GM21447 (cell line): ENCODE measurements at regions not wholly inside any gene's neighbourhood (a gene's known extent, or its start where the extent isn't known, plus 50 kb on each side); places are given as distances from the start of the nearest gene placed in this dataset.
"Not testable (repeated sequence)": the region's sequence is repeated elsewhere in the genome, so short reads cannot be mapped to it uniquely, and the experiment has no call there.

Experiments used
- ATAC-seq: cut with Tn5 transposase; IDR thresholded peaks from one replicate; pipeline ENCODE4 v1.9.1; 2021; ENCODE audit not compliant: unreplicated experiment

DNA sequence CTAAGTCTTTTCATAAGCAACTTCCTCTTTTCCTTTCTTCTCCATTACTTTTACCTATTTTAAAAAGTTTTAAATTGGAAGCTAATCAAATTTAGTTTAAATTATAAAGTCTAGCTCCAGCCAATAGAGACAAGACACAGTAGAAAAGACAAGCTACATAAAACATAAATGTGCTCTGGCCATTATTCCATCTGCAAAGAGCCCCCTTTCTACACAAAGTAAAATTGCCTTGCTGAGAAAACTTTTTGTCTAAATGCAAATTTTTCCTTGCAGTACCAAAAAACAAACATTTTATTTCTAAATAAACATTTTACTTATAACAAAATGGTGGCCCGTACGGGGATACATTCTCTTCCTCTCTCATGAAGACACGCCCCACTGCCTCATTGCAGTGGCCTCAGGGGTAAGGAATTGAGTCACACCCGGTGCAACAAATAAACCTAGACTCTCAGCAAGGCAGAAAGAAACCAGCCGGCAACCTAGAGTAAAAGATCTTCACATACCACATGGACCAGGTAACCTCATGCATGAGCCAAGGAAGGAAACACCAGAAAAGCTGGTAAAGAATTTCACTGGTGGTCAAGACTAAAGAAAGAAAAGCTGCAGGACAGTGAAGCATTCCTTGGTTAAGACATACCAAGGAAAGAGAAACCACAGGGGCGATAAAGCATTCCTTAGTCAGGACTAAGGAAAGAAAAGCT is 71.6 kb upstream of the ZNF746 start:
- no peak for ATAC-seq

DNA sequence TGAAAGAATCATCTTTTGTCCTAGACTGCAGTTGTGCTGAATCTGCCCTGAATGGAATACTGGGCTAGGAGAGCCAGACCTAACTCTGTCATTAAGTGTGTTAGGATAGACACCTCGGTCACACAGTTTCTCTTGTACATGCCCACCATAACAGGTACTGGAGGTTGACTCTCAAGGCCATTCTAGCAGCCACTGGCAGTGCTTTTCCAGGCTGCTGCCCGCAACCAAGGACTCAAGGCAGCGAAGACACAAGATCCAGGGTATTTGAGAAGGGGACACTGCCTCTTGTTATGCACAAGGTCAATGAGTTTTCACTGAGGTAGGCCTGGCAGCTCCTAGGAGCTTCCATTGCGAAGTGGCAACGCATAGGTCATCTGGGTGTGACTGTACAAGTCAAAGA is 70.6 kb upstream of the ZNF746 start:
- no peak for ATAC-seq

DNA sequence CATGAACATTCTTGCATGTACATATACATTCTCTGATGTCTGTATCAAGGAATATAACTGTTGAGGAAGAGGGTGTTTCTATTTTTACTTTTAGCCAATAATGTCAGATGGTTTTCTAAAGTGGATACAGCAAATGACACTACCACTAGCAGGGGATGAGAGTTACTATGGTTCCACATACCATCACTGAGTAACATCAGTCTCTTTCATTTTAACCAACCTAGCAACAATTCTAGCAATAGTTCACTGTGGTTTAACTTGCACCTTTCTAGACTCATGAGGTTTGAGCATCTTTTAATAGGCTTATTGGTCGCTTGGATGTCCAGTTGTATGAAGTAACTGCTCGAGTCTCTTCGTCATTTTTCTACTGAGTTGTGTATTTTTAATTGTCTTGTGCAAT is 68.5 kb upstream of the ZNF746 start:
- ATAC-seq = no peak

DNA sequence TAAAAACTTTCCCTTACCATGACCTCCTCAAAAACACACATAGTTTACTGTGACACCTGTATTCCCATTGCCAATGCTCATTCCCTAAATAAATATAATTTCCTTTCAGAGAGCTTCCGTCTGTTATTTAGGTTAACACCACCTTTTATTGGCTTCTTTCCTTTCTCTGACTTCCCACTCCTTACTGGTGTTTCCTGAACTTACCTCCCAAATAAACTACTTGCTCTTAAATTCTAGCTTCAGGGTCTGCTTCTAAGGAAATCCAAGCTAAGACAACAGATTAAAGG is 67.4 kb upstream of the ZNF746 start:
- ATAC-seq = no peak

DNA sequence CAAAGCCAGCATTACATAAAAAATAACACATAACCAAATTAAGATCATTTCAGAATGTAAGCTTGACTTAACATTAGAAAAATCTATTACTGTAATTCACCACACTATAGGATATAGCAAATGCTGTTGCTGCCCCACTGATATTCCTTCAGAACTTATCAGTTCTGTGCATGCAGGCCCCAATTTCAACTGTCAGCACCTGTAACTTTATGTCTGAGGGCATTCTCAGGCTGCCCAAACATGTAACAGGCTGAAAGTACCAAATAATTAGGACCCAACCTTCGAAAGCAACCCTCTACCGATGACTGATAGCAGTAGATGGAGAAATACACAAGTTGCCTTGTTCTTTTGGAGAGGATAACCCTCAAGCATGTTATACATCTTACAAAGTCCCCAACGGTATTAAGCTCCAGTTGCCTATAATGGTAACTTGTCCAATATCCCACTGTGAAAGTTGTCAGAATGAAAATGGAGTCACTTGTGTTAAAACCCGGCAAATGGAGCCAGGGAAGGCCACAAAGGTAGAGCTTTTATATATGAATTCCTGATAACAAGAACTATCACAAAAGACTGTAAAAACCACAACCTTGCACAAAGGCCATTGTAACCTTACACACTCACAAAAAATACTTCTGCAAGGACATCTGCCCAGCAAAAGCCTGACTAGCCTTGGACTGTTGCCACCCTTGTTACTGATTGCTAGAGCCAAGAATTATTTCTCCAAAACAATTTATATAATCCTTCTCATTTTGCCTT is 66.9 kb upstream of the ZNF746 start:
- no peak for ATAC-seq

DNA sequence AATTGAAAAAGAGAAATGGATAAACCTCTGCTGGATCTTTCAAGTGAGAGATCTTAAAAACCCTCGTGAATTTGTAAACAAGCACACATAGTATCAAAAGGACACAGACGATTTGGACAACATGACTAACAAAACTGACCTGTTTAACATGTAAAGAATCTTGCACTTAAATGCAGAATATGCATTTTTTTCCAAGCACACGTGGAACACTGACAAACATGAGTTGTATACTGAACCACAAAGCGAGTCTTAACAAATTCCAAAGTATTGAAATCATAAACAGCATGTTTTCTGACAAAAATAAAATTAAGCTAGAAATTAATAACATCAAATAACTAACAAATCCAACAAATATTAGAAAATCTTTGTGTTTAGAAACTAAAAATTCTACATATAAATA is 65.0 kb upstream of the ZNF746 start:
- no peak for ATAC-seq

DNA sequence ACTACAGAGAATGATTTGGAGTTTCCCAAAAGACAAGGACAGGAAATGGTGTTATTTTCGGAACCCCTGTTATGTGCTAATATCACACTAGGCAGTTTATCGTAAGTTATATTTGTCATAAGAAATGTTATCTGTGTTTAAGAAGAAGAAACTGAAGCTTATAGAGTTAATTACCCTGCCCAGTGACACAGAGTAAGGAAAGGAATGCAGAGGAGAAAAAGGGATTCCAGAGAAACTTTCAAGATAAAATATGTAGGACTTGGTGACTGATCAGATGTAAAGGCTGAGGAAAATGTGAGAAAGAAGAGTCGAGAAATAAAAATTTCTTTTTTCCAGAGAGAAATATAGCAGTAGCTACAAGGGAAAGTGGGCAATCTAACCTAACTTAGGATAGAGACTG is 63.5 kb upstream of the ZNF746 start:
- ATAC-seq = no peak

DNA sequence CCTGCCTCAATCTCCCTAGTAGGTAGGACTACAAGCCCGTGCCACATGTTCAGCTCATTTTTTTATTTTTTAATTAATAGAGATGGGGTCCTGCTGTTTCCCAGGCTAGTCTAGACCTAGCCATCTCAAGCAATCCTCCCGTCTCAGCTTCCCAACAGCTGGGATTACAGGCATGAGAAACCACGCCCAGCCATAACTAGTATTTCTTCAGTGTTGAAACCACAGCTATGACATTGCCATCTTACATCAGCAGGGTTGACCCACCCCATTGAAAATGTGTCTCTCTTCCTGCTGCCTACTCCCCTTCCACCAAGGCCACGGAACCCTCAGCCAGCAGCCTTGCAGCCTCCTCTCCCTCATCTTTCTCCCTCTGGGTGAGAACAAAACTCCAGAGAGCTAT is 62.1 kb upstream of the ZNF746 start:
- ATAC-seq = no peak

DNA sequence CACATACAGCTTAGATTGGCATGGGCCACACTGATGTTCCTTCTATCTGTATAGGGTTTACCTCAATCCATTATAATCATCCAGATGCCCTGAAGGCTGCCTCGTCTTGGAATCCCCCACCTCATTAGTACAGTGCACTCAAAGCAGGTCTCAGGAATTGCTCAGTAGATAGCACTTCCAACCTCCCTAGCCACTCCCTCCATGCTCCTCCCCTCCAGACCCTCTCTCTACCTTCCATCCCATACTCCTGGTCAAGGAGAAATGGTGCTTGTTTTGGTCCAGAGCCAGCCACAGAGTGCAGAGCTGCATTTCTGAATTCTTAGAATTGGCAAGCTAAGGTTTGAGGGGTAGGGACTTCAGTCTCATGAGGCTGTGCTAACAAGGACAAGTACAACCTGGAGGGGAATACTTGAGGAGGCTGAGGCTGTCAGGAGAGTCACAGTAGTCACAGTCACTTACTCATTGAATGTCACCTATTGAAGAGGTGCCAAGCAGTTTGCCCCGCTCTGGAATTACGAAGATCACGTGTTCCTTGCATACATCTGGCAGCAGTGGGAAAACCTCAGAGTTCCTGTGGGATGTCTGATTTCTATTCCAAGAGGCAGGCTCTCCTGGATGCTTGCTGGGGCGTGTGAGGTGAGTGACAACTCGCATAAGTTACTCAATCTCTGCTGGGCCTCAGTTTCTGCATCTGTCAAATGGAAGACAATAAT is 60.7 kb upstream of the ZNF746 start:
- ATAC-seq = no peak

DNA sequence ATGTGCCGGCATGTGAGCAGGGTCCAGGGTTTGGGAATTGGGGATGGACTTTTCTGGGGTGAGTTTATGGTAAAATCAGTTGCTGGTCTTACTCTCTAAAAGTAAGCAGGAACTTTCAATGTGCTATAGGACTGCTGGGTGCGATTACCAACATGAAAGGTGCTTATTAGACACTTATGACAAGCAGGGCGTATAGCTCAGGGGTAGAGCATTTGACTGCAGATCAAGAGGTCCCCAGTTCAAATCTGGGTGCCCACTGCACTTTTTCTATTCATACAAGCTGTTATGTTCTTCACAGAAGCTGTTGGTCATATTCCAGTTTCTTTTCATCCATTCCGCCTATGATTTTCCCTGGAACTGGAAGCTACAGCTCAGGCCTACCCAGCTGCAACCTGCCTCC is 58.9 kb upstream of the ZNF746 start:
- not testable (repeated sequence) for ATAC-seq

DNA sequence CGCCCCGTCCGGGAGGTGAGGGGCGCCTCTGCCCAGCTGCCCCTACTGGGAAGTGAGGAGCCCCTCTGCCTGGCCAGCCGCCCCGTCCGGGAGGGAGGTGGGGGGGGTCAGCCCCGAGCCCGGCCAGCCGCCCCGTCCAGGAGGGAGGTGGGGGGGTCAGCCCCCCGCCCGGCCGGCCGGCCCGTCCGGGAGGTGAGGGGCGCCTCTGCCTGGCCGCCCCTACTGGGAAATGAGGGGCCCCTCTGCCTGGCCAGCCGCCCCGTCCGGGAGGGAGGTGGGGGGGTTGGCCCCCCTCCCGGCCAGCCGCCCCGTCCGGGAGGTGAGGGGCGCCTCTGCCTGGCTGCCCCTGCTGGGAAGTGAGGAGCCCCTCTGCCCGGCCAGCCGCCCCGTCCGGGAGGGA is 57.2 kb upstream of the ZNF746 start:
- ATAC-seq = not testable (repeated sequence)

DNA sequence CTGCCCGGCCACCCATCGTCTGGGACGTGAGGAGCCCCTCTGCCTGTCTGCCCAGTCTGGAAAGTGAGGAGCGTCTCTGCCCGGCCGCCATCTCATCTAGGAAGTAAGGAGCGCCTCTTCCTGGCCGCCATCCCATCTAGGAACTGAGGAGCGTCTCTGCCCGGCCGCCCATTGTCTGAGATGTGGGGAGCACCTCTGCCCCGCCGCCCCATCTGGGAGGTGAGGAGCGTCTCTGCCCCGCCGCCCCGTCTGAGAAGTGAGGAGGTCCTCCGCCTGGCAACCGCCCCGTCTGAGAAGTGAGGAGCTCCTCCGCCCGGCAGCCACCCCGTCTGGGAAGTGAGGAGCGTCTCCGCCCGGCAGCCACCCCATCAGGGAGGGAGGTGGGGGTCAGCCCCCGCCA is 56.4 kb upstream of the ZNF746 start:
- ATAC-seq = not testable (repeated sequence)

DNA sequence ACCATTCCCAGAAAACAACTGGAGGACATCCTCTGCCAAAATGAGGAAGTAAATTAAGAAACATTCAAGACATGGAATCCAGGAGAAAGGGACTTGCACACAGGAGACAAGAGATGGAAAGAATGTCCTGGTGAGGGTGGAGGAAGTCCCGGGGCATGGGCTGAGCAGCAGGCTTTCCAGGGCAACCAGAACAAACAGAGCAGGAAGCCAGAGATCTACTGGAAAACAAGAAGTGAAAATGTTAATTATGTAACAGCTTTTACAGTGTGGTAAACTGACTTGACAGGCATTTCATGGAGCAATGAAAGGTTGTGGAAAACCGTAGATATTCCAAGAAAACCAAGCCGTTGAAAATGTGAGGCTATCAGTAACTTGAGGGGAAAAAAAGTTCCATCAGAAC is 55.2 kb upstream of the ZNF746 start:
- no peak for ATAC-seq
